GM12875 (cell line): ENCODE measurements at regions not wholly inside any gene's neighbourhood (a gene's known extent, or its start where the extent isn't known, plus 50 kb on each side); places are given as distances from the start of the nearest gene placed in this dataset.

ENCODE experiments used
- H3K4me3 ChIP-seq: one replicate; pipeline ENCODE4 v1.5.1; 2011; ENCODE audit warnings: low read depth, low read length, control low read depth
- TF ChIP-seq, protein P1 (sequence below): IDR thresholded peaks from 2 replicates; pipeline ENCODE4 v1.5.1; 2011; ENCODE audit warnings: low read depth, mild to moderate bottlenecking, control low read depth, inconsistent platforms, low read length, moderate library complexity, borderline replicate concordance; ENCODE audit not compliant: insufficient read depth

DNA sequence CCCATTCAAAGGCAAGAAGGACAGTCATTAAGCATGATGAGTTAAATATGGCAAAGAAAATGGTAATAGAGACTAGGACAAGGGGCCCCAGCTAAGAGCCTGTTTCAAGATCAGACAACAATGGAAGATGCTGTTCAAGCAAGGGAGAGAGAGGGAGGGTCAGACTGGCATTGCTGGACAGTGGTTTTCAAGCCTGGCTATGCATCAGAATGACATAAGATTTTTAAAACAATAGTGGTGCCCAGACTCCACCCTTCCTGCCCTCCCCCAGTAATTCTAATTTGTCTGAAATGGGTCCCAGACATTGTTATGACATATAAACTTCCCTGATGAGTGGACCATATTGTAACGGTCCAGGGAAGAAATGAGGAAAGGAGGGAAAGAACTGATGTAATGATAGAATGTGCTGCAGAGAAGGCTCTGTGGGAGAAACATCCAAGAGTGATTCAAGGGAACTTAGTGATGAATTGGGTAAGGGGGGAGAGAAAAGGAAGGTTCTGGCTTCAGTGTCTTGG, 112.9 kb upstream of the TRIB2 start:
- TF ChIP-seq, protein P1, sequence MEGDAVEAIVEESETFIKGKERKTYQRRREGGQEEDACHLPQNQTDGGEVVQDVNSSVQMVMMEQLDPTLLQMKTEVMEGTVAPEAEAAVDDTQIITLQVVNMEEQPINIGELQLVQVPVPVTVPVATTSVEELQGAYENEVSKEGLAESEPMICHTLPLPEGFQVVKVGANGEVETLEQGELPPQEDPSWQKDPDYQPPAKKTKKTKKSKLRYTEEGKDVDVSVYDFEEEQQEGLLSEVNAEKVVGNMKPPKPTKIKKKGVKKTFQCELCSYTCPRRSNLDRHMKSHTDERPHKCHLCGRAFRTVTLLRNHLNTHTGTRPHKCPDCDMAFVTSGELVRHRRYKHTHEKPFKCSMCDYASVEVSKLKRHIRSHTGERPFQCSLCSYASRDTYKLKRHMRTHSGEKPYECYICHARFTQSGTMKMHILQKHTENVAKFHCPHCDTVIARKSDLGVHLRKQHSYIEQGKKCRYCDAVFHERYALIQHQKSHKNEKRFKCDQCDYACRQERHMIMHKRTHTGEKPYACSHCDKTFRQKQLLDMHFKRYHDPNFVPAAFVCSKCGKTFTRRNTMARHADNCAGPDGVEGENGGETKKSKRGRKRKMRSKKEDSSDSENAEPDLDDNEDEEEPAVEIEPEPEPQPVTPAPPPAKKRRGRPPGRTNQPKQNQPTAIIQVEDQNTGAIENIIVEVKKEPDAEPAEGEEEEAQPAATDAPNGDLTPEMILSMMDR: no peak
- H3K4me3 ChIP-seq: no peak overlapping the region

DNA sequence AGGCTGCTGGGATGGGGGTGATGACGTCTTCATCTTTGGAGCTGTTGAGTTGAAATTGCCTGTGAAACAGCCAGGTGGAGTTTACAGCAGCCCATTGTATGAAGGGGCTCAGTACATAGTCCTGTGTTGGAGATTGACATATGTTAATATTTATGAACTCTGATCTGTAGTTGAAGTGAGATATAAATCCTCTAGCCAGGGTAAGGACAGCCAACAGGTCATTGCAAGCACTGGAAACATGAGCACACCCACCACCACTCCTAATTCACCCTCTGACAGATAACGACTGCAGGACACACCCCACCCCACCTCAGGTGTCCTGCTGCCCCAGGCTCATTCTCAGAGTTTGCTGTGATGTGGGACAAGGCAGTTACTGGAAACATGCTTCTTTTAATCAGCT, 112.4 kb upstream of the TRIB2 start:
- H3K4me3 ChIP-seq: no peak overlapping the region
- TF ChIP-seq, protein P1: no peak

DNA sequence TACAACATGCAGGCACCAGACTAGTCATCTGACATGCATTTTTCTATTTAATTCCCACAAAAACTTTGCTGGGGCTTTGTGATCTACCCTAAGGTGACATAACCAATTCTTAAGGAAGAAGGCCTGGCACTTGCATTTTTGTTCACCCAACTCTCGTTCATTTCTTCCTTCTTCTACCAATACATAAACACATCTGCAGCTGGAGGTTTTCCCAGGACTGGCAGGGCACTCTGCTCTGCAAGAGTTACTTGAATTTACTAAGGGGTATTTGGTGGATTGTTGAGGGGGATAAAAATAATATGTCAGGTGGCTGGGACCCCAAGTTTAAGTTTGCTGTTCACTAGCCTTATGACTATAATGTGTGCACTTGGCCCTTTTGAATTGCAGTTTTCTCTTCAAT, 111.4 kb upstream of the TRIB2 start:
- TF ChIP-seq, protein P1: no peak
- H3K4me3 ChIP-seq: no peak overlapping the region

DNA sequence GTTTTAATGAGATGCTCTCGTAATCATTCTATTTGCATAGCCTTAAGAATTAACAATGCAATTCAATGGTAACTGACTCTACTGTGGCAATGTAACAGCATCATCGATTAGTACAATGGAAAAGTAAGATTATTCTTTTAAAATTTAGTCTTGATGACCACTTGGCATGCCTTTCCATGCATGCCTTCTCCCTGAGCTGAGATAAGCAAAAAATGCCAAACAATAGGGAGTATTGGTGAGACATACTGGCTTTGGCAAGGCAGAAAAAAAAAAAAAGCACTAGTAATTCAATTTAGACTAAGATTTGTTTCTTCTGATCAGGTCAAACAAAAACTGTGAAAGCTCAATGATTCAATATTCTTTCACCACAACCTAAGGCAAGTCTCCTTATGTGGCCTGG, 110.8 kb upstream of the TRIB2 start:
- TF ChIP-seq, protein P1: no peak
- H3K4me3 ChIP-seq: no peak overlapping the region

DNA sequence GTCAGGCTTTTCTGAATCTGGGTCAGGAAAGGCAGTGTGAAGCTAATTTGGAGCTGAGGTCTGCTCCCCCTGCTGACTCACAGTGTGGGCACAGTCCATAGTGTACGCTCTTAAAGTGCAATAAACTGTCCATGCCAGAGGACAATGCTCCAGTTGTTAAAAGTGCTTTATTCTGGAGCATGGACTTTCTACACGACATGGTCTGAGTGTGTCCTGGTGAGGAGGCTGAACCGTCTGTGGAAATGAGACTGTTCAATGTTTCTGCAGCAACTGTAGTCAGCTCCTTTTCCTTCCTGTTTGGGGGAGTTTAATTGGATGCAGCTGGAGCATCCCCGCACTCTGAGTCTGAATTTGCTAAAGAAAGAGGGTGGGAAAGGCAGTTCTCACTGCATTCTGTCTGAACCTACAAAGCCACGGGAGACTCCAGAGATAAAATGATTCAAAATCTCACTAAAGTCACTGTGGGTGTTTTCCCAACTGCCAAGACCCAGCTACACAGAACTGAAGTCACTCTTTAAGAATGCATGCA, 110.2 kb upstream of the TRIB2 start:
- TF ChIP-seq, protein P1: no peak
- no peak overlapping the region for H3K4me3 ChIP-seq

DNA sequence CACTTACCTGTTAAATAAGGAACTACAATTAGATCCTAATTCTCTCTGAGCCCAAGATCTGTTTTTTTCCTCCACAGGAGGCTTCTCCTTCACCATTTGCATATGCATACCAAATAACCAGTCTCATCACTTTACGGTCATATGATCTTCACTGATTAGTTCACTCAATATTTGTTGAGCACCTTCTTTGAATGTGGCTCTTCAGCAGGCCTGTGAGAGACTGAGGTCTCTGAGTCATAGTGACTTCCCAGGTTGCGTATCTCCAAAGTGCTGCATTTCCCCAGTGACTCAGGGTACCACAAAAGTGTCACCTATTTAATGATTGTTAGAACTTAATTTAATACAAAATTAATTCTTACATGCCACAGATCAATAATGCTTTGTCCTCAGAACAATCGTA, 108.8 kb upstream of the TRIB2 start:
- TF ChIP-seq, protein P1: no peak
- no peak overlapping the region for H3K4me3 ChIP-seq

DNA sequence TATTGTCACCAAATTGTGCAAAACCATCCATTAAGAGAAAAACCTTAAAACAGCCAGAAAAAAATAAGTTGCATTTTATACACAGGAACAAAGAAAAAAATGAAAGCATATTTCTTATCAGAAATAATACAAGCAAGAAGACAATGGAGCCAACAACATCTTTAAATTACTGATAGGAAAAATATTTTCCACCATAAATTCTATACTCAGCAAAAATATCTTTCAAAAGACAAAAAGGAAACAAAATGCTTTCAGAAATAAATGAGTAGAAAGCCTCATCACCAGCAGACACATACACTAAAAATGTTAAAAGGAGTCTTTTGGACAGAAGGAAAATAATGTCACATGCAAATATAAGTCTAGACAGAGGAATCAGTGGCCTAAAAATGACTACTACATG, 106.4 kb upstream of the TRIB2 start:
- TF ChIP-seq, protein P1: no peak
- H3K4me3 ChIP-seq: no peak overlapping the region
